Head of caudate nucleus (tissue), 42 donors: ENCODE measurements at regions not wholly inside any gene's neighbourhood (a gene's known extent, or its start where the extent isn't known, plus 50 kb on each side); places are given as distances from the start of the nearest gene placed in this dataset.

Source experiments
- DNase-seq, 42 donors: peaks; one replicate each; pipeline versions ENCODE4 v3.0.0 to v3.0.0-alpha.2; 2020 to 2021; ENCODE audit warnings: mixed read lengths in 7 of 42
- intact Hi-C: fragments of 100-400 bp; cut with DNase I; formaldehyde crosslinking; loops from one replicate; pipeline ENCODE4 v1.15.0; 2022

- DNase-seq, result no peak
- intact Hi-C loops, result no loop called here
Observed at GRCh38 chr21:28761674-28762356, 230.9 kb downstream of the LTN1 start.

GRCh38 chr21:28758883-28759242, 233.8 kb downstream of the LTN1 start:
- intact Hi-C loops, result no loop called here

GRCh38 chr21:28758042-28758882, 234.4 kb downstream of the LTN1 start:
- intact Hi-C loops, result no loop called here
- DNase-seq, result no peak

More at GRCh38 chr21:28758883-28759242, 233.8 kb downstream of the LTN1 start:
- no peak for DNase-seq

- DNase-seq, result no peak
- intact Hi-C loops, result no loop called here
Observed at GRCh38 chr21:28754862-28755261, 237.8 kb downstream of the LTN1 start.

DNA sequence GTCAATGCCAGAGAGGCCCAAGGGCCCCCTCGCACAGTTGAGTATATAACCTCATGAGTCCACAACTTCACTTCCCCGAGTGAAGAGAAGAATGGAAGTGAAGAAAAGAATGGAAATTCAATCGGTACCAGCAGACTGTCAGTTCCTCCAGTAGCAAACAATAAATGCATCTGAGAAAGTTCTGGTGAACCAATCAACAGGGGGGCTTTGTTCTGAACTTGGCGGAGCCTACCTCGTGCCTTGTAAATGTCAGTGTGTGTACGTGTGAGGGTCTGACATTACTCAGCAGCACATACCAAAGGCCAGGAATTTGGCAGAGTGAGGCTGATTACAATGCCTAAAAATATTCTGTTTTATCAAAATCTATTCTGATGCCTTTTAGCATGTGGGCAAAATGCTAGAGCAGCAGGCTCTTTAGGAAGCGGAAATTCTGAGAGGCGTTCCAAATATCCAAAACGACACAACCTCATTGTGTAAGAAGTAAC, 238.5 kb downstream of the LTN1 start:
- intact Hi-C loops, result no loop called here
- peak in 4 of 42 donors; percentile 7 to 42 (median 22) for DNase-seq

GRCh38 chr21:28752131-28752530, 240.5 kb downstream of the LTN1 start:
- intact Hi-C loops, result no loop called here
- no peak for DNase-seq

DNA sequence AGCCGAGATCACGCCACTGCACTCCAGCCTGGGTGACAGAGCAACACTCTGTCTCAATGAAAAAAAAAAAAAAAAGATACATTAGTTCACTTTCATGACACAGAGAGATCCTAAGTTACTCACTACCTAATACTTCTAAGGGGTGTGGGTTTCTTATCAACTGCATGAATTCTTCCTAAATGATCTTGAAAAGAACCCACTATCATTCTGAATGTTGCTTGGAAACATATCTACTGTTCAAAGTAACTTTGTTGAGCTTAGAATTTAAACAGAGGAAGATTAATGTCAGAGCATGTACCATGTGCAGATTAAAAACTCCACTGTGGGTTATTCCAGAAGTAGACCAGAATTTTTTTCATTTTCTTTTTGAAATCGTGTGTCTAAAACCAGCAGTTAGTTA, 241.5 kb downstream of the LTN1 start:
- intact Hi-C loops, result no loop called here

DNA sequence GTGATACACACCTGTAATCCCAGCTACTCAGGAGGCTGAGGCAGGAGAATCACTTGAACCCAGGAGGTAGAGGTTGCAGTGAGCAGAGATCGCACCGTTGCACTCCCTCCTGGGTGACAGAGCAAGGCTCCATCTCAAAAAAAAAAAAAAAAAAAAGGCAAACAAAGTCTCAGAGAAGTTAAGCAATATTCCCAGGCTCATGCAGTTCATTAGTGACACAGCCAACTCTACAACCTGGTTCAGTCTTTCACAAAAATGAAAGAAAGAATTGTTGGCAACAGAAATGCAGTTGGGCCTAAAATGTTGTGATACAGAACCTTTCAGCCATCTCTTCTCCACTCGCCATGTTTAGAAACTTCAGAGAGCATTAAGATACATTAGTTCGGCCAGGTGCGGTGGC, 242.1 kb downstream of the LTN1 start:
- DNase-seq, result no peak
- intact Hi-C loops, result no loop called here

More for the DNA sequence above, 241.5 kb downstream of the LTN1 start:
- no peak for DNase-seq

GRCh38 chr21:28749536-28749935, 243.1 kb downstream of the LTN1 start:
- intact Hi-C loops, result loop anchor here (10.0 kb wide), 2 partner anchors 225 to 1905 kb away; partner anchors contain the start of gene ADAMTS1
- DNase-seq, result no peak

DNA sequence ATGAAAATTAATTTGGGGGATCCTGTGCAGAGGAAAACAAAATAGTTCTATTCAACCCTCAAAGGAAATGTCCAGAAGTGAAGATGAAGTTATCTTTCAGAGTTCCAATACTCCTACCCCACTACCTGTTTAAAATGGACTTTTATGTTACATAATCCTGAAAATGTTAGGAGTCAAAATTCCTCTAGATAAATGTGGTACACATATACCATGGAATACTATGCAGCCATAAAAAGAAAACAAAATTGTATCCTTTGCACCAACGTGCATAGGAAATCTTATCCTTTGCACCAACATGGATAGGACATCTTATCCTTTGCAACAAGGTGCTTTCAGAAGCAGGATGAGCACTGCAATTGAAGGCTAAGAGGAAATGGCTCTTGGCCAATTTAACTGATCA, 245.2 kb downstream of the LTN1 start:
- intact Hi-C loops, result loop anchor here (10.0 kb wide), 2 partner anchors 223 to 1903 kb away; partner anchors contain the start of gene ADAMTS1

GRCh38 chr21:28746166-28746565, 246.5 kb downstream of the LTN1 start:
- DNase-seq, result peak in 1 of 42 donors; percentile 9
- intact Hi-C loops, result loop anchor here (10.0 kb wide), 2 partner anchors 221 to 1901 kb away; partner anchors contain the start of gene ADAMTS1

More for the DNA sequence above, 245.2 kb downstream of the LTN1 start:
- DNase-seq, result no peak

- peak; percentile 41 to 92 (median 82) for DNase-seq
- intact Hi-C loops, result loop anchor here (10.0 kb wide), 2 partner anchors 221 to 1901 kb away; partner anchors contain the start of gene ADAMTS1
Observed at GRCh38 chr21:28745131-28746016, 247.3 kb downstream of the LTN1 start.

DNA sequence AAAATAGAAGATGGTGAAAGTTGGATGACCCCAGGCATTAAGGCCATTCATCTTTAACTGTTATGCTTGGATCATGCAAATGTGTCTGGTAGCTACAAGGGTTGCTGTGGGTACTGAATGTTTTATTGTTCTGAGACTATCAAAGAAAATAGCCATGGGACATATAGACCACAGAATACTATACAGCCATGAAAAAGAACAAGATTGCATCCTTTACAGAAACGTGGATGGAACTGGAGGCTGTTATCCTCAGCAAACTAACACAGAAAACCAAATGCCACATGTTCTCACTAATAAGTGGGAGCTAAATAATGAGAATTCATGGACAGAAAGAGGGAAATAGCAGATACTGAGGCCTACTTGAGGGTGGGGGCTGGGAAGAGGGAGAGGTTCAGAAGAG, 249.0 kb downstream of the LTN1 start:
- intact Hi-C loops, result loop anchor here (10.0 kb wide), 2 partner anchors 219 to 1899 kb away; partner anchors contain the start of gene ADAMTS1
- DNase-seq, result peak in 1 of 42 donors; percentile 2

DNA sequence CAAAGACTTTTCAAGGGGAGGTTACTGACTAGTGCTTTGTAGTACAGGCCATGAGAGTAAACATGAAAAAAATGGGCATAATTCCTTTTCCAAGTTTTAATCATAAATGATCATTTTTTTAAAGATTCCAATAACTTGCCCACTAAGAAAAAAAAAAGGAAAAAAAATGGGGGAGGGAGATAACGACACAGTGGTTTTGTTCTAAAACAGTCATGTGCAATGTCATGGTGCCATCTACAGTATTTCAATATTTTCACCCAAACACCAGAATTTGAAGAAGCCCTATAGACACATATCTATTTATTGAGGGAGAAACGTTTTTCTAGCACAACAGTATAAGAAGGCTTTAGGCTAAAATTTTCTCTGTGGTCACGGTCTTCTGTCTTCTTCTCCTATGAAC, 250.2 kb downstream of the LTN1 start:
- intact Hi-C loops, result loop anchor here (10.0 kb wide), 2 partner anchors 218 to 1898 kb away; partner anchors contain the start of gene ADAMTS1
- peak in 2 of 42 donors; percentile 5 to 16 for DNase-seq

GRCh38 chr21:28740125-28740524, 252.6 kb downstream of the LTN1 start:
- intact Hi-C loops, result loop anchor here (10.0 kb wide), 2 partner anchors 215 to 1895 kb away; partner anchors contain the start of gene ADAMTS1
- no peak for DNase-seq

- intact Hi-C loops, result no loop called here
- no peak for DNase-seq
Observed at GRCh38 chr21:28738882-28739281, 253.8 kb downstream of the LTN1 start.

GRCh38 chr21:28738420-28738704, 254.3 kb downstream of the LTN1 start:
- intact Hi-C loops, result no loop called here

DNA sequence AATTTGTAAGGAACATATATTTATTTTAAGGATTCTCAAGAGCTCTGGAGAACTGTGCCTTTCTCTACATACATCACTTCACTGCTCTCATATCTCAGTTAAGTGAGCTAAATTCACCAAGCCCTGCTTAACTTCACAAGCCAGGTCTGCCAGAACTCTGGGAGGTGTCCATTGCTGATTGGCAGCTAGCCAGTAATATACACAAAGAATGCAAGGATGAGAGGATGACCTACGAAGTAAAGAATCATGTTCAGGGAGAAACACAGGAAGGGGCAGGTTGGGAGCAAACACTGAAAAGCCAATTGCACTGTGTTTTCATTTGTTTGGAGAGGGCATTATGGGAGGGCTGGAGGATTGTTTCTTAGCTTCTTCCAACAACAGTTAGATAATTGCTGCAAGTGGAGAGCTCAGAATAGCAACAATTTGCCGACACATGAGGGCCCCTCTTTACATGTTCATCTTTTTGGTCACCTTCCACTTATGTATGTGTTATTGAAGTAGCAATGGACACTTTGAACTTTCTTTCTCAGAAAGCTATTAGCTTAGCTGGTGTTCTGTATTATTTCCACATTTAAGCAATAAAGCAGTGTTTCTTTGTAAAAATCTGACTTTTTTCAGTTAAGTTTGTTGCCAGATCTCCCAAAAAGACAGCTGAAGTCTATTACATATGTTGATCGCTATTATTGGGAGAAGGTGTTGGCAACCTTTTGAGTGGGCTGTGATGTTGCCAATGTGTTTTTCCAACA, 254.8 kb downstream of the LTN1 start:
- intact Hi-C loops, result no loop called here
- no peak for DNase-seq

More at GRCh38 chr21:28738420-28738704, 254.3 kb downstream of the LTN1 start:
- no peak for DNase-seq
